ENCODE measurements at regions not wholly inside any gene's neighbourhood (a gene's known extent, or its start where the extent isn't known, plus 50 kb on each side); places are given as distances from the start of the nearest gene placed in this dataset.

DNA sequence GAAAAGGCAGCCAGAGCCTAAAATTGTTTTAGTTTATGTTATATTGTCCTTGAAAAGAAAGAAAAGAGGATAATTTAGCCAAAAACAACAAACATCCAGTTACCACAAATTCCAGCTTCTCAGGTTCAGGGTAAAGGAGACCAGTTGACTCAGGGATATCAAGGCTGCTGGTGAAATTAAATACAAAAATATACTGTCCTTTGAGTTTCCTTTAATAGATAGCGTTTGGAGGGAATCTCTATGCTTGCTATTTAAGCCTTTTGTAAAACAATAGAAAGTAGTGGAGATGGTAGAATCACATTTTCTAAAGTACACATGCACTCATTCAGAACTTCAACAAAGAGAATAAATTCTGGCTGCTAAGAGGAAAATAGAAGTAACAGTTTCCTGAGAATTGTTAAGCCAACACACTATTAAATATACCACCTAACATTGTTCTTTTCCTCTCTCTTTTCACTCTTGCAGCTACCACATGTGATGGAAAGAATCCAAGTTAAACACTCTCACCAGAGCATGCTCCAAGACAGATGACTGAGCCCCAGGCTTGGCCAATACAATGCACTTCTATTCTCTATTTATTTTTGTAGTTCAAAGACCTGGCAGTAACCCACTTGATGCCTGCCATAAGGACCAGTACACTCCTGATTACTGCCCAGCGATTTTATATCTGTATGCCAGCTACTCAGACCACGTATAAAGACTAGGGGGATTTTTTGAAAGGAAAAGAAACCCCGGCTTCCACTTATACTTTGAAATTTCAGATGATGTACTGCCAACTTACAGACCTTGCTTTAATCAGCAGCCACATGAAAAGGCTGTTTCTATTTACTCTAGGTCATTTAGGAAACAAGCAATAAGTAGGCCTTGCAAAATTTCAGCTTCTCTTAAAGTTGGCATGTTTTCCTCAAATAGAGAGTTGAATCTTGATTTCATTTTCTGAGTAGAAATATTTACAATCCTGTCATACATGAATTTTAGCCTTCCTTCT lies 756.9 kb downstream of the FAT4 start:
- no peak for DNase-seq (ENCODE audit: low read depth in 4 of 4, low spot score in 2 of 4)

GRCh38 chr4:126081336-126081735 lies 766.6 kb downstream of the FAT4 start:
- no peak for DNase-seq (ENCODE audit: low read depth in 4 of 4, low spot score in 2 of 4)

- DNase-seq (ENCODE audit: low read depth in 4 of 4, low spot score in 2 of 4), result no peak
Observed at GRCh38 chr4:126086041-126086440, 771.3 kb downstream of the FAT4 start.

DNA sequence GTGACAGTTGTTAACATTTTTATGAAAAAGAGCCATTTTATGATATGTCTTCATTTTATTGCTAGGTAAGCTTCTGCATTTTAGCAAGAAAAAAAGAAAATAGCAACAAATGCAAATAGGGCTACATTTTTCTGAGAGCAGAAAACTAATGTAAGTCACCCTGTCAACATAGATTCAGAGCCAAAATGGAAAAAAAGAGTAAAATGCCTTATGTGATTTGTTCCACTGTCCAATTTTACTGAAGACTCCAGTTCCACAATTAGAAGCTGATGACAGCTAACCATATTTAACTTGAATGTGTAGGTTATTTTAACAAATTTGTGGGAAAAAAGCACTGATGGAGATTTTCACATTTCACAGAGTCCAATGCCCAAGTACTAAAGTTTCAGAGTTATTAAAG lies 772.3 kb downstream of the FAT4 start:
- DNase-seq (ENCODE audit: low read depth in 4 of 4, low spot score in 2 of 4), result no peak

- no peak for DNase-seq (ENCODE audit: low read depth in 4 of 4, low spot score in 2 of 4)
Observed at GRCh38 chr4:126097155-126097799, 782.5 kb downstream of the FAT4 start.

DNA sequence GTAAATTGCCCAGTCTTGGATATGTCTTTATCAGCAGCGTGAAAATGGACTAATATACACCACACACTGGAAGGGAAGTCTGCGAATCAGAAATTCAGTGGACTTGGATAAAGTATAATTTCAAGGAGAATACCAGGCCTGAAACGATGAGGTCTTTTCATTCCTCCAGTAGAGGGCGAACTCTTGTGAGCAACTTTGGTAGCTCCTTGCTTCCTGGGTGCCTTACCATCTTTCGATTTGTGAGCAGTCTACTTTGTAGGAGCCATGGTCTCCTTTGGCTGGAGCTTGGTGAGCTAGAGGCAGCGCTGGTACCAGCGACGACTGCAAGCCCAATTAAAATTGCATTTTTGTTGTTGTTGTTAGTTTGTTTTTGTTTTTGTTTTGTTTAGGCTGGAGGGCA lies 791.9 kb downstream of the FAT4 start:
- DNase-seq (ENCODE audit: low read depth in 4 of 4, low spot score in 2 of 4), result no peak

- DNase-seq (ENCODE audit: low read depth in 4 of 4, low spot score in 2 of 4), result no peak
Observed at GRCh38 chr4:126109836-126110235, 795.1 kb downstream of the FAT4 start.

- no peak for DNase-seq (ENCODE audit: low read depth in 4 of 4, low spot score in 2 of 4)
Observed at GRCh38 chr4:126113058-126113457, 798.3 kb downstream of the FAT4 start.

- no peak for DNase-seq (ENCODE audit: low read depth in 4 of 4, low spot score in 2 of 4)
Observed at GRCh38 chr4:126123611-126124325, 809.0 kb downstream of the FAT4 start.

DNA sequence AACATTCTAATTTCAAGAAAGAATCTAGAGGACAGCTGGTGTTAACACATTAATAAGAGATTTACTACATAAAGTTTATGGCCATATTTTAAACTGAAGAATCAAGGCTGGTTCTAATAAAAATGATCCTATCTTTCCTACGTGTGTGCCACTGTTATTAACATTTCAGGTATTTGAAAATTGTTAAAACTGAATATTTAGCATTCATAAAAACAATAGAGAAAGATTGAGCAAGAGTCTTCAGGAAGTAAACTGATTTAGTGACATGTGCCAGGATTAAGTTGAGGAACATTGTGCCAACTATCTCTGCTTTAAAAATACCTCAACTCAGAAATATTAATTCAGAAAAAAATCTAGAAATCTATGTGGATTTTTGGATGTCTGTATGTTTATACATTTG lies 810.1 kb downstream of the FAT4 start:
- DNase-seq (ENCODE audit: low read depth in 4 of 4, low spot score in 2 of 4), result no peak

- DNase-seq (ENCODE audit: low read depth in 4 of 4, low spot score in 2 of 4), result no peak
Observed at GRCh38 chr4:126130215-126130614, 815.5 kb downstream of the FAT4 start.

DNA sequence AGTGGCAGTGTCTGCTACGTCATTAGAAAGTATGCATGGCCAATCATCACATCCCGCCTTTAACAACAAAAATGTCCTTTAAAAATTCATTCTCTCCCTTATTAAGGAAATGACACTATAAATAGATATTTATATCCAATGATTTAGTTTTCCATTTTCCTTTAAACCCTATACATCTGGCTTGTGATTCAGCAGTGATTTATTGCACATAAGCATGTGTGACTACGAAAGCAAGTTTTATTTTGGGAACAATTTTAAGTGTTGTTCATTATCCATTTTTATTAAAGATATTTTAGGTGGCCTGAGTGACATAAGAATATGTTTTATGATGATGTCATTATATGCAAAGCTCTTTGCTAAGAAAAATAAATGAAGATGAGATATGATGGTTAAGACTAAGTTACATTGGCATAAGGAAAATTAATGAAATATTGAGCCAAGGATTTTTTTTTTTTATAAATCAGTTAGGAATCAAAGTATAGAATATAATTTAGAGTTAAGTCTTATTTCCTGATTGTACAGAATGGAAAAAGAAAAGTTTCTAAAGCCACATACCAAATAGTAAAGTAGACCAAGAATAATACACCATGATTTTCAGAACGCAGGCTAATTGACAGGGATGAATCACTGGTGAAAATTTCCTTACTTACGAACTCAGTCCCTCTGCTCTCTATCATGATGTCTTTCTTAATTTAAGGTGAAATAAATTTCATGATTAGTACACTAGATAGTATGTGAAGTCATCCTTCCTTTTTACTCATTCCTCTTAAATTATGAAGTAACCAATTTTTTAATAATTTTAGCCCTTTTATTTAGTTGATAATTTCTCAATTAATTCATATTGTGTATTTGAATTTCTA lies 822.4 kb downstream of the FAT4 start:
- DNase-seq (ENCODE audit: low read depth in 4 of 4, low spot score in 2 of 4), result no peak

GRCh38 chr4:126137782-126138170 lies 823.0 kb downstream of the FAT4 start:
- no peak for DNase-seq (ENCODE audit: low read depth in 4 of 4, low spot score in 2 of 4)

- no peak for DNase-seq (ENCODE audit: low read depth in 4 of 4, low spot score in 2 of 4)
Observed at GRCh38 chr4:126144543-126145237, 829.9 kb downstream of the FAT4 start.

GRCh38 chr4:126168484-126168883 lies 853.7 kb downstream of the FAT4 start:
- DNase-seq (ENCODE audit: low read depth in 4 of 4, low spot score in 2 of 4), result no peak

- no peak for DNase-seq (ENCODE audit: low read depth in 4 of 4, low spot score in 2 of 4)
Observed at GRCh38 chr4:126172126-126172525, 857.4 kb downstream of the FAT4 start.

DNA sequence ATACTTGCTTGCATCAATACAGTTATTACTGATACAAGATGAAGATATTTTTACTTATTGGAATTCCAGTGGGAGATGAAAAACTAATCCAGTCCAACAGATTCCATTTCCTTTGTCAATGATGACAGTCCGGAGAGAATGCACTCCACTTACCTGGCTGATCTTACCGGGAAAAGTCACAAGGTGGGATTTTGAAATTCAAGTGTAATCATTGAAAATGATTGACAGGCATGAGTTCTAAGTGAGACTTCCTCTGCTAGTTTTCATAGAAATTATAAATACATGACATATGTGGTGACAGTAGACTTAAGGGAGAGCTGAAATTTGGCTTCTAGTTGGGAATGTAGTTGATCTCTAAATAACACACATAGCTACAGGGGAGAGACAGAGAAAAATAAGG lies 859.9 kb downstream of the FAT4 start:
- no peak for DNase-seq (ENCODE audit: low read depth in 4 of 4, low spot score in 2 of 4)

GRCh38 chr4:126180642-126181041 lies 865.9 kb downstream of the FAT4 start:
- no peak for DNase-seq (ENCODE audit: low read depth in 4 of 4, low spot score in 2 of 4)

DNA sequence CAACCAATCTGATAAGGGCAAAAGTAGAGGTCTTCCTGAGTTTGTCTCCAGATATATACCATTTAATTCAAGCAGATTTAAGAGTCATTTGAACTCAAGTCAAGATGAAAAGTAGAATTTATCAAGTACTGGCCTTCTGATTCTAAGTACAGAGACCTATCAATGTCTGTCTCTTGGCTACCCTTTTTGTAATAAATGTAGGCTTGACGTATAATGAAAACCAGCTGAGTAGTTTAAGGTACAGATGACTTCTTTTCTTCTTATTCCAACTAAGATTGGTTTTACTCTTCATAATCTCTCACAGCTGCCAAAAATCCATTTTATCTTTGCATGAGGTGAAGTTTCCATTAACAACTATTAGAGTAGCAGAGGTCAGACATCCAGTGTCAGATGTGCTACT lies 867.6 kb downstream of the FAT4 start:
- DNase-seq (ENCODE audit: low read depth in 4 of 4, low spot score in 2 of 4), result no peak

GRCh38 chr4:126182786-126183185 lies 868.0 kb downstream of the FAT4 start:
- no peak for DNase-seq (ENCODE audit: low read depth in 4 of 4, low spot score in 2 of 4)
